ENCODE measurements at regions not wholly inside any gene's neighbourhood (a gene's known extent, or its start where the extent isn't known, plus 50 kb on each side); places are given as distances from the start of the nearest gene placed in this dataset.
A peak's percentile ranks its signal among the peaks of the same experiment; 100 is the strongest.
"Not testable (repeated sequence)": the region's sequence is repeated elsewhere in the genome, so short reads cannot be mapped to it uniquely, and the experiment has no call there.

DNA sequence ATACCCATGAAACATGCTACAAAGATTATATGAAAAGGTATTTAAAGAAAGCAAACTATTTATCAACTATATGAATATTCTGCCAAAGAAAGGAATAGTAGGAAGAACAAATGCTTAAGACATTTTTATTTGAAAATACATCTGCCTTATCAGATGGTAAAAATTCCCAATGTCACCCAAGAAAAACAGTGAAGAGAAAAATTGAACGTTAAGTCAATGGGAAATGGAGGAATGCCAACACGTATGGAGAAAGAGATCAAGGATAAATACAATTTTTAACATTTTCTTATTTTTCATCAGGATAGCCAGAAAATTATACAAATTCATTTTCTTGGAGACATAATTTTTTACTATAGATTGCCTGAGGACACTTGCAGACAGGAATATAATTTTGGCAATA is 394.2 kb downstream of the ZEB2 start:
- DNase-seq (ENCODE audit: low read depth), result no peak

GRCh38 chr2:144124882-144125281 is 395.0 kb downstream of the ZEB2 start:
- no peak for DNase-seq (ENCODE audit: low read depth)

DNA sequence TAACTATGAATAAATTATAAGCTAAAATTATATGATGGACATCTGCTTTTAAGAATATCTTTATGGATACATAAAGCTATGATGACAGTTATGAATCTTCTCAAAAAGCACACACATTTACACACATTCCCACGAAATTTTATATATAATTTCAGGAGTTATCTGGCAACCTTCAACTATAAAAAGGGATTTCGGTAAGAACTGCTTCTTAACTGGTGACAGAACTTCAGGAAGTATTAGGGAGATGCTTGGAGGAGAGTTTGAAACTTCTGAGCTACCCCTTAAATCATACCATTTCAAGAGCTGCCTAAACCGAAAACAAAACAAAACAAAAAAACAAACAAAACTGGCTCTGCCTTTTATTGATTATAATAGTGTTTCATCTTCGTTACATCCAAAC is 399.4 kb downstream of the ZEB2 start:
- no peak for DNase-seq (ENCODE audit: low read depth)

DNA sequence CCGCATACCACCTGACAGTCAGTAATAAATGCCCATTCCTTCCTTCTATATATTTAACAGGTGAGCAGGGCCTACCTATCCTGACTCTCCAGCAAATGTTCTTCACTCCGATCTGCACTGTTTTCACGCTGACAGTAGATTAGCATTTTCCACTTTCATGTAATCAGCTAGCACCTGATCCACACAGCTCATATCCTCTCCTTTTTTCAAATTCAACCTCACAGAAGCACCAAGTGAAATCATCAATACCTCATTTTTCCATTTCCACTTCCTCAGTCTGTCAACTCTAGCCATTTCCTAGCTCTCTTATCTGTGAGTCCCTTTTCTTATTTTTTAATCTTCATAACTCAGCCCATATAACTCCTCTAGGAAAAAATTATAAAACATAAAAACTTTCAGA is 402.8 kb downstream of the ZEB2 start:
- no peak for DNase-seq (ENCODE audit: low read depth)

DNA sequence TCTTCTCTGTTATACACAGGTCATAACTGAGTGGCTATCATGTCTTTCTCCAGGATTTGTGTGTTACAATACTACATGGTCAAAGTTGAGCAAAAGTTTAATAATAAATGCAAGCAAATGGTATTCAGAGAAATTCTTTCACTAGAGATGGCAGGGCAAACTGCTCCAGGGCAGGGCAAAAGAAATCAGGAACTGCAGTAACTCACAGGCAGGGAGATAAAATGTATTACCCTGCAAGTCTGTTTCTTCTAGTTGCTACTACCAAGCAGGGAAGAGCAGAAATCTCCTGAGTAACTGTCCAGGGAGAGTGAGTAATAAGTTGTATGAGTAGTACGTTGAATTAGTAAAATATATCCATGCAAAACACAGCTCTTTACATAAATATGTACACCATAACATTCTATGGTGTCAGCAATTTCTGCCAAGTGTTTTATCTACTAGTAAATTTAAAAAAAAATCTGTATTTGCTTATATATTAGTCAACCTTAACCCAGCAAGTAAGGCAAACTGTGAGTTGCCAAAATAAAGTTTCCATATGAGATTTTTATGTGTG is 404.1 kb downstream of the ZEB2 start:
- no peak for DNase-seq (ENCODE audit: low read depth)

DNA sequence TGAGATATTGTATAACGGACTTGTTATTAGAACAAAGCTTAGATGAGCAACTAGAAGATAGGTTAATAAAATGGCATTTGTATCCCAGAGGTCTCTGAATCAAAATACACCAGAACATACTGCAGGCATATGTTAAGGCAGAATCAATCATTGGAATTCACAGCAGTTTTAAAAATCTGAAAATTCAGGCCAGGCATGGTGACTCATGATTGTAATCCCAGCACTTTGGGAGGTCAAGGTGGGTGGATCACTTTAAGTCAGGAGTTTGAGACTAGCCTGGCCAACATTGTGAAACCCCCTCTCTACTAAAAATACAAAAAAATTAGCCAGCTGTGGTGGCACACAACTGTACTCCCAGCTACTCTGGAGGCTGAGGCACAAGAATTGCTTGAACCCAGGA is 405.2 kb downstream of the ZEB2 start:
- no peak for DNase-seq (ENCODE audit: low read depth)

DNA sequence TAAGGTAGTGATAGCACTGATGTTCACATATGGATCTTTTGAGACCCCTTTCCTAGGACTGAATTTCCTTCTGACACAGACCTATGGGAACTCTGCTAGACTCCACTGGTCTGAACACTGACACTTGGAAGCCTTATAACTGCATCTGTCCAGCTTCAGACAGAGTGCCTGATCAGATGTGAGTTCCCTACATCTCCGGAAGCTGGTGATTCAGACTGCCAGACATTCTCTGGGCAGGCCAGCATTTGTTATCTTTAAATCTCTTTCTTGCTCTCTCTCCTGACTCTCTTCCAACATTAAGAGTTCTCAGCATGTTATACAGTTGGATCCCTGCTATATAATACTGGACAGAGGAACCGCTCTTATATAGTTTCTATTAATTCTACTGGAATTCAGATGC is 408.5 kb downstream of the ZEB2 start:
- DNase-seq (ENCODE audit: low read depth), result peak; percentile 87

GRCh38 chr2:144106104-144106503 is 413.8 kb downstream of the ZEB2 start:
- not testable (repeated sequence) for DNase-seq (ENCODE audit: low read depth)

DNA sequence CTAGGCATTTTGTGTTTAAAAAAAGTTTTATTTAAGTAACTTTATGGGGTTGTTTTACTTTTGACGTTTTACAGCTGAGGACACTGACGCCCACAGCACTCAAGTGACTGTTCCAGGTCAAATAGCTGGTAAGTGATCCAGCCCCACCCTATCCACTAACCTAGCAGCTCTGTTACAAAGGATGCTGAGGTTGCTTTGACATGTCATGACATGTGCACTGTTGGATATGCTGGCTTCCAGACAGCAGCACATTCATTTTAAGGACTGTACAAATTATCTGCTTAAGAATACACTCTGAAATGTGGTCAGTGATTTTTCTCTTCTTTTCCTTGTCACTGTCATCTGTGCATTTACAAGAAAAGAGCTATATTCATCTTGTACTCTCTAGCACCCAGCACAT is 417.5 kb downstream of the ZEB2 start:
- DNase-seq (ENCODE audit: low read depth), result no peak

GRCh38 chr2:144099780-144100377 is 420.0 kb downstream of the ZEB2 start:
- DNase-seq (ENCODE audit: low read depth), result peak; percentile 92

DNA sequence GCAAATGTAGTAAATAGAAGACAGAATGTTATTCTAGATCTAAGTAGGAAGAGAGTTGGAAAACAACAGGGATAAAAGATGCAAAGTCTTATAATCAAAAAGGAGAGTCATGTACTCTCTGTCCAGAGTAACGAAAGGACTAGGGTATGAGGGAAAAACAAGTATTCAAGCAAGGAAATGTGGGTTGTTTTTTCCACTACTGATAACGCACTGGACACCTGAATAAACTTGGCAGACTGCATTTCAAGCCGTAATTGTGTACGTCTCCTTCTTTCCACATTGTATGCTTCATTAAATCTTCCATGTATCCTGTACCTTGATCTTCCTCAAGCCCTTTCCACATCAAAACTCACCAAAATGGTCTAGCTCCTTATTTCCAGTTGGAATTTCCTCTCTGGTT is 420.6 kb downstream of the ZEB2 start:
- DNase-seq (ENCODE audit: low read depth), result peak; percentile 5

- DNase-seq (ENCODE audit: low read depth), result no peak
These were observed 422.3 kb downstream of the ZEB2 start for GRCh38 chr2:144097440-144098225.

- no peak for DNase-seq (ENCODE audit: low read depth)
These were observed 423.4 kb downstream of the ZEB2 start for GRCh38 chr2:144096531-144096930.

DNA sequence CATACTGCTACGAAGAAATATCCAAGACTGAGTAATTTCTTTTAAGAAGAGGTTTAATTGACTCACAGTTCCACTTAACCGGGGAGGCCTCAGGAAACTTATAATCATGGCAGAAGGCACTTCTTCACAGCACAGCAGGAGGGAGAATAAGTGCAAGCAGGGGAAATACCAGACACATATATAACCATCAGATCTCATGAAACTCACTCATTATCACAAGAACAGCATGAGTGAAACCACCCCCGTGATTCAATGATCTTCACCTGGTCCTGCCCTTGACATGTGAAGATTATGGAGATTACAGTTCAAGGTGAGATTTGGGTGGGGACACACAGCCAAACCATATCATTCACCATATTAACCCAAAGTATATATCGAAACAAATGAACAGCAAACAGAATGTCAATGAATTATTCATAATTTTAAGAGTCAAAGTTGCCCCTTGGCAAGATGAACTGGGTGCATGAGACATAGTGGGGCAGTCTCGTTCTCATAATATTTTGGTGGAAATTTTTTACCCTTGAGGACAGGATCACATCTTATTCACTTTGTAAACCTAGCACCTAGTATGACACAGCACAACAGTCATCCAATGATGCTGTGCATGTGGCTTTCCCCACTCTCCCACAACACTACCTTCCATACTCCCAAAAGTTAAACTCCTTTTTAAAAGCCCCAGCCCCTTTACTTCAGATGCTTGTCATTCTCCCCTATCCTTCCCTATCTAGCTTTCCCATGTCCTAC is 425.3 kb downstream of the ZEB2 start:
- no peak for DNase-seq (ENCODE audit: low read depth)

DNA sequence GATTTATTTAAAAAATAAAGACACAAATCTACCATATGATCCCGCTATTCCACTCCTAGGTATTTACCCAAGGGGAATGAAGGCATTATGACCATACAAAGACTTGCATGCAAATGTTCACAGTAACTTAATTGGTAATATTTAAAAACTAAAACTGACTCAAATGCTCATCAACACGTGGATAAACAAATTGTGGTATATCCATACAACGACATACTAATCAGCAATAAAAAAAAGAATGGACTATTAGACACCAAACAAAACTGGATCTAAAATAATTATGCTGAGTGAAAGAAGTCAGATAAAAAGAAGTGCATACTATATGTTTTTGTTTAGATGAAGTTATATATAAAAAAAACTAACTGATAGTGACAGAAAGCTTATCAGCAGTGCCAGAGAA is 428.3 kb downstream of the ZEB2 start:
- no peak for DNase-seq (ENCODE audit: low read depth)

GRCh38 chr2:144088863-144089262 is 431.1 kb downstream of the ZEB2 start:
- no peak for DNase-seq (ENCODE audit: low read depth)

DNA sequence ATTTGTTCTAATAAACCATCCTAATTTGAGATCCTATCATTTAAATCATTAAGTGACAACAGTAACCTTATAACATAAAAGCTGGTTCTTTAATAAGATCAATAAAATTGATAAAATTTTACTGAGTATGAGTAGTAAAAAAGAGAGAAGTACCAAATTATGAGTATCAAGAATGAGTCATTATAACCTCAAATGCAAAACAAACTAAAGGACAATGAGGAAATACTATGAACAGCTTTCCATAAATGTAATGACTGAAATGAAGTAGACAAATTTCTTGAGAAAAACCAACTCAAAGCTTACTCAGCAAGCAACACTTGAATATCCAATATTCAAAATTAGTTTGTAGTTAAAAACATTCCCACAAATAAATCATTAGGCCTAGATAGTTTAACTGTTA is 433.0 kb downstream of the ZEB2 start:
- peak; percentile 46 for DNase-seq (ENCODE audit: low read depth)

DNA sequence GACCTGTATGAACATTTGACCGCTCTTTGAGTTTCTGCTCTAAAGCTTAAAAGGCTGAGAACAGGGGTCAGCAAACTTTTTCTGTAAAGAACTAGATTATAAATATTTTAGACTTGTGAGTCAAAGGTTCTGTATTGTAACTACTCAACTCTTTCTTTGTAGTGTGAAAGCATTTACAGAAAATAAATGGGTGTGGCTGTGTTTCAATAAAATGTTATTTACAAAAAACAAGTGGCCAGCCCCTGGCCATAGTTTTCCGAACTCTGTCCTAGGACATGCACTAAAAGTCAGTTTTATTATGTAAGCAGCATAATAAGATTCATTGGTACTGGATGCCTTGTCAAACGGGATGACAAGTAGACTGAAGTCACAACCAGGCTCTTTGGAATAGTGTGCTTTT is 434.9 kb downstream of the ZEB2 start:
- no peak for DNase-seq (ENCODE audit: low read depth)

DNA sequence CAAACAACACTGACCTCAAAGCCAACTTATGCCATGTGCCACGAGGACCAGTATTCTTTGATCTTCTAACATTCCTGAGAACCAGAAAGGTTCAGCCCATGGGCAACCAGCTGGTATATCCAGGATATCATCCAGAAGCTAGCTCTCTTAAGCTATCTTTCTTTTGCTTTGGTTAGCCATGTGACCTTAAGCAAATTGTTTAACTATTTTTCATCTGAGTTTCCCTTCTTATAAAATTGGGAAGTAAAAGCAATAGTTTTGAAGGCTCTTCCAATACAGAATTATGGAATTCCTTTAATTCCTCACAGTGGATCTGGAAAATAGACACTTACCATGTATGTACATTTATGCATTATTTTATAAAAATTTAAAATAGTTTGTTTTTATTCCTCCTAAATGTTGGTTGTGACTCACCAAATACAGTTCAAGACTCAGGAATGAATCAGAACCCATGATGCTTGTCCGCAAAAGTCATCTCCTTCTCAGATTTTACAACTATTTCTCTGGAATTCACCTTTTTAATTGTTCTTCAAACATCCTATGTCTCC is 435.7 kb downstream of the ZEB2 start:
- peak; percentile 79 for DNase-seq (ENCODE audit: low read depth)

DNA sequence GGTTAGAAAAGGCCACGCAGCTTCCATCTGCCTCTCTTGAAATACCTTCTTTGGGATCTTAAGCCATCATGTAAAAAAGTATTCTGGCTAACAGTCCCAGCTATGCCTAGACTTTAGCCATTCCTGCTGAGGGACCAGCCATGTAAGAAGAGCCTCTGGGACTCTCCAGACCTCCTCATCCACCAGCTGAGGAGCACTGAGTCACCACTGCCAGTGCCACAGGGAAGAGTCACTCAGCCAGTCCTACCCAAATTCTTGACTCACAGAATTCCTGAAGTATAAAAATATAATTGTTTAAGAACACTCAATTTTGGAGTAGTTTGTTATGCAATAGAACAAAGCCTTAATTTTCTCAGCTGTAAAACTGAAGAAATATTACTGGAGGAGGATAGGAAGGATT is 436.7 kb downstream of the ZEB2 start:
- DNase-seq (ENCODE audit: low read depth), result peak; percentile 24

DNA sequence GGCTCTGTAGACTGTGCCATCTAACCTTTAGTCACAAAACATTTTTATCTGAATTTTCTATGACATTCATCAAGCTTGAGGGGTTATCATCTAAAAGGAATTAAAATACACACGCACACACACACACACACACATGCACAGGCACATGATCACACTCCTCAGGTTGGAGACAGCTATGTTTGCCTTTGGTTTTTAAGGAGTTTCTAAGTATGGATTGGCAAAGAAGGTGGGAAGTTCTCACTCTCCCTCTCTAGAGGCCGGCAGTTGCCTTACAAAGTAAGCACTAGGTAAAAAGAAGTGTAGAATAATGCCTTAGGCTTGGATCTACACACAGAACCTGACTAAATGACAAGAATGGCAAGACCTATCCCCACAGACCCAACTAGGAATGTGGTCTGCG is 437.1 kb downstream of the ZEB2 start:
- DNase-seq (ENCODE audit: low read depth), result no peak

- no peak for DNase-seq (ENCODE audit: low read depth)
These were observed 437.6 kb downstream of the ZEB2 start for GRCh38 chr2:144082327-144082726.

DNA sequence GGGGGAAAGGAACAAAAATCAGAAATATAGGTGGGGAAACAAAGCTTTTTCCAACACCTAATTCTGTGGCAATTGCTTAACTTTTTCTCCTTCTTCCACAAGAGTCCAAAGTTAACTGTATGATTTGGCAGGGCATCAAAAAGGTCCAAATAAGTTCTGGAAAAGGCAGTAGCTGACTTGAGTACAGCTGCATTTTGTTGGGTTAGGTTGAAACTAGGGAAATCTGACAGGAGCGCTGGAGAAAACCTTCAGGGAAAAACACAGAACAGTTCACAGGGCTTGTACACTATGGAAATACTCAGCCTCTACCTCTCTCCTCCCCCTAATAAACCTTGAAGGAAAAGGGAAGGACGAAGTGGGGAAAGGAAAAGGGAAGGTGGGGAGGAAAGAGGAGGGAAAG is 438.6 kb downstream of the ZEB2 start:
- no peak for DNase-seq (ENCODE audit: low read depth)

Measured in amniotic epithelial cell (primary cell).